OCI-LY7 (cell line): ENCODE measurements at regions not wholly inside any gene's neighbourhood (a gene's known extent, or its start where the extent isn't known, plus 50 kb on each side); places are given as distances from the start of the nearest gene placed in this dataset.

Experiments
- BruUV-seq: library from RNA; stranded (reverse); fragments of 400-500 nt; replicated peaks from 2 replicates; lab custom pipeline; 2021; lab: Mats Ljungman, UMichigan
- CTCF ChIA-PET: fragments of 300-600 bp; sonication (Branson Sonifier 250); formaldehyde crosslinking; loops from one replicate; lab custom pipeline; 2022; ENCODE audit warnings: antibody characterized with exemption; ENCODE audit not compliant: unreplicated experiment; lab: Charles Lee
- POLR2A ChIA-PET: fragments of 300-600 bp; sonication (Branson Sonifier 250); formaldehyde crosslinking; loops from one replicate; lab custom pipeline; 2022; ENCODE audit warnings: antibody characterized with exemption; lab: Charles Lee
- DNase-seq: peaks from one replicate; pipeline ENCODE4 v3.0.0-alpha.2; 2015; ENCODE audit warnings: low spot score
- H2AFZ ChIP-seq: fragments of 200-600 bp; sonication (generic), shearing (Covaris generic); 2 replicates; pipeline ENCODE4 v1.6.1; 2014; ENCODE audit warnings: mild to moderate bottlenecking, antibody characterized with exemption, low read length, moderate library complexity
- H3K27ac ChIP-seq: fragments of 200-600 bp; sonication (generic); 2 replicates; pipeline ENCODE4 v1.5.1; 2014; ENCODE audit warnings: mixed run types, low read depth, mild to moderate bottlenecking, moderate library complexity, low read length, inconsistent platforms; ENCODE audit not compliant: poor library complexity, severe bottlenecking
- H3K36me3 ChIP-seq: fragments of 200-600 bp; sonication (generic); 2 replicates; pipeline ENCODE4 v1.6.1; 2014; ENCODE audit warnings: mild to moderate bottlenecking, antibody characterized with exemption, low read length, moderate library complexity, mixed read lengths; ENCODE audit not compliant: insufficient read depth
- H3K4me1 ChIP-seq: fragments of 200-600 bp; sonication (generic); 2 replicates; pipeline ENCODE4 v1.5.1; 2014; ENCODE audit warnings: mild to moderate bottlenecking, low read length; ENCODE audit not compliant: insufficient read depth, poor library complexity, severe bottlenecking
- H3K4me2 ChIP-seq: fragments of 200-600 bp; sonication (generic); 2 replicates; pipeline ENCODE4 v1.6.1; 2014; ENCODE audit warnings: mild to moderate bottlenecking, low read length
- H3K4me3 ChIP-seq: fragments of 200-600 bp; sonication (generic); 2 replicates; pipeline ENCODE4 v1.5.1; 2014; ENCODE audit warnings: mild to moderate bottlenecking, low read depth, low read length; ENCODE audit not compliant: poor library complexity, severe bottlenecking
- H3K79me2 ChIP-seq: fragments of 200-600 bp; sonication (generic); 2 replicates; pipeline ENCODE4 v1.6.1; 2016; ENCODE audit warnings: low read depth, mild to moderate bottlenecking, low read length, moderate library complexity, mixed read lengths; ENCODE audit not compliant: insufficient read depth
- H3K9me2 ChIP-seq: fragments of 200-600 bp; sonication (generic); 2 replicates; pipeline ENCODE4 v1.6.1; 2016; ENCODE audit warnings: mild to moderate bottlenecking, low read length, mixed read lengths; ENCODE audit not compliant: insufficient read depth
- H3K9me3 ChIP-seq: fragments of 200-600 bp; sonication (generic); 2 replicates; pipeline ENCODE4 v1.6.1; 2014; ENCODE audit warnings: mild to moderate bottlenecking, mixed run types, low read length, mixed read lengths
- H4K20me1 ChIP-seq: fragments of 200-600 bp; sonication (generic); 2 replicates; pipeline ENCODE4 v1.6.1; 2014; ENCODE audit warnings: mild to moderate bottlenecking, antibody characterized with exemption, low read length, moderate library complexity, mixed read lengths; ENCODE audit not compliant: insufficient read depth
- CTCF ChIP-seq: fragments of 200-600 bp; sonication (generic); conservative IDR thresholded peaks from 2 replicates; pipeline ENCODE4 v1.5.1; 2014; ENCODE audit warnings: mild to moderate bottlenecking, antibody characterized with exemption, low read length, moderate library complexity, mixed read lengths
- EZH2phosphoT487 ChIP-seq: fragments of 200-600 bp; sonication (generic); IDR thresholded peaks from 2 replicates; pipeline ENCODE4 v1.6.1; 2018; ENCODE audit warnings: low read depth, borderline replicate concordance, mild to moderate bottlenecking, mixed run types, antibody characterized with exemption, low read length, moderate library complexity, mixed read lengths
- intact Hi-C: fragments of 100-400 bp; cut with micrococcal nuclease; formaldehyde crosslinking; loops from one replicate; pipeline ENCODE4 v1.10.0; 2022; ENCODE audit not compliant: unreplicated experiment

- BruUV-seq: no TSS peak
- Histone ChIP-seq H3K4me3 (no peak overlapping the region), H3K27ac (no peak overlapping the region), H3K79me2 (no peaks in the 10 kb centered on the region), H3K9me2 (no peaks in the 10 kb centered on the region), H3K4me1 (no peaks in the 10 kb centered on the region), H2AFZ (no peak overlapping the region), H4K20me1 (no peaks in the 10 kb centered on the region), H3K36me3 (no peaks in the 10 kb centered on the region), H3K4me2 (no peak overlapping the region), H3K9me3 (no peaks in the 10 kb centered on the region)
- TF ChIP-seq CTCF (no peak), EZH2phosphoT487 (no peak)
- no peak for DNase-seq
- CTCF ChIA-PET: no interaction called here
- POLR2A ChIA-PET: interaction anchor here (0.9 kb wide), 1 partner anchor 13 kb away, joined by 4 read pairs; no protein-coding TSS in a partner anchor
- intact Hi-C loops: no loop called here
These were observed 211.6 kb upstream of the SESN3 start for GRCh38 chr11:95442531-95443050.

- Histone ChIP-seq H3K4me1 (no peaks in the 10 kb centered on the region), H3K36me3 (no peaks in the 10 kb centered on the region), H3K79me2 (no peaks in the 10 kb centered on the region), H3K4me2 (no peak overlapping the region), H2AFZ (no peak overlapping the region), H3K9me2 (no peaks in the 10 kb centered on the region), H3K9me3 (no peaks in the 10 kb centered on the region), H3K27ac (no peak overlapping the region), H3K4me3 (no peak overlapping the region), H4K20me1 (no peaks in the 10 kb centered on the region)
- TF ChIP-seq CTCF (no peak), EZH2phosphoT487 (no peak)
- ChIA-PET CTCF (no interaction called here), POLR2A (no interaction called here)
- intact Hi-C loops: no loop called here
- BruUV-seq: no TSS peak
- no peak for DNase-seq
These were observed 204.8 kb upstream of the SESN3 start for GRCh38 chr11:95435628-95436353.

GRCh38 chr11:95435192-95435591 is 204.2 kb upstream of the SESN3 start:
- no TSS peak for BruUV-seq

More at GRCh38 chr11:95435192-95435591, 204.2 kb upstream of the SESN3 start:
- Histone ChIP-seq H3K4me3 (no peak overlapping the region), H3K27ac (no peak overlapping the region), H3K4me1 (no peaks in the 10 kb centered on the region), H3K4me2 (no peak overlapping the region), H2AFZ (no peak overlapping the region), H4K20me1 (no peaks in the 10 kb centered on the region), H3K9me3 (no peaks in the 10 kb centered on the region), H3K36me3 (no peaks in the 10 kb centered on the region), H3K79me2 (no peaks in the 10 kb centered on the region), H3K9me2 (no peaks in the 10 kb centered on the region)
- CTCF ChIA-PET: no interaction called here
- DNase-seq: no peak
- intact Hi-C loops: no loop called here
- TF ChIP-seq EZH2phosphoT487: no peak
- TF ChIP-seq CTCF: no peak
- POLR2A ChIA-PET: no interaction called here
